ENCODE measurements at regions not wholly inside any gene's neighbourhood (a gene's known extent, or its start where the extent isn't known, plus 50 kb on each side); places are given as distances from the start of the nearest gene placed in this dataset.

DNA sequence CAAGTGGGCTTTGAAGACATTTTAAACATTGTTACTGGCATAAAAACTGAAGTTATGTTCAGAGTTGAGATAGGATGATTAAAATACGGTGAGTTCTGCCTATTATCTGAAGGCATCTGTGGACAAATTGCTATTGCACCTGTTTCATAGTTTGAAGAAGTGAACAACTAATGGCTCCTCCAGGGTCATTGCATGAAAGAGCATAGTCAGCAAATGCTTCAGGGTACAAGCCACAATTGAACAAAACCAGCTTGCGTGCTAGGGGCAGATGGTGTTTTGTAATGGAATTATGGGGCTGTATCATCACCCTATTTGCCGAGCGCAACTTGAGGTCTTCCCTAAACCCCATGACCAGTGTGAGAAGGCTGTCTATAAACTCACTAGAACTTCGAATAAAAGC, 369.1 kb downstream of the MTRR start:
- no peaks in the 10 kb centered on the region for H3K79me2 ChIP-seq (ENCODE audit: control insufficient read depth, insufficient read depth, low read length, unreplicated experiment)
- H3K27me3 ChIP-seq (ENCODE audit: insufficient read depth, low read length), result no peaks in the 10 kb centered on the region
- no peak overlapping the region for H3K27ac ChIP-seq (ENCODE audit: low read depth, low read length)
- H2AFZ ChIP-seq (ENCODE audit: low read length, unreplicated experiment), result no peak overlapping the region
- no peaks in the 10 kb centered on the region for H3K36me3 ChIP-seq (ENCODE audit: insufficient read depth, low read length)
- no peak overlapping the region for H3K4me3 ChIP-seq (ENCODE audit: low read depth, low read length)
- H3K4me1 ChIP-seq (ENCODE audit: control insufficient read depth, insufficient read depth, low read length, unreplicated experiment), result no peaks in the 10 kb centered on the region

DNA sequence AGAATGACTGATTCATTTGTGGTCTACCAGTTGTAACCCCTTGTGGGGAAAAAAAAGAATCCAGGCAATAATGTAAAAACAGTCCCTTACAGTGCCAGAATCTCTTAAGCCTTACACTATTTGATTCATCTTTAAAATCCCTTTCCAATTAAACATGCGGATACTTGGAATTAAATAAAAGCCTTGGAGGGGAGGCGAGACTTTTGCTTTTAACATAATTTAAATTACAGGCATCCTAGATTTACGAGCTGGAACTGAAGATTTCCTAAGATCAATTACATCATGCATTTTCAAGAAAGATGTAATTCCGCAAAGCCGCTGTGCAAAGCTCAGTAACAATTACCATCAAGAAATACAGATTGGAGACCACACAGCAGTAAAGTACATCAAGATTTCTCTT, 370.2 kb downstream of the MTRR start:
- Histone ChIP-seq H3K27ac (ENCODE audit: low read depth, low read length) (no peak overlapping the region), H3K79me2 (ENCODE audit: control insufficient read depth, insufficient read depth, low read length, unreplicated experiment) (no peaks in the 10 kb centered on the region), H2AFZ (ENCODE audit: low read length, unreplicated experiment) (no peak overlapping the region), H3K4me3 (ENCODE audit: low read depth, low read length) (no peak overlapping the region), H3K36me3 (ENCODE audit: insufficient read depth, low read length) (no peaks in the 10 kb centered on the region), H3K4me1 (ENCODE audit: control insufficient read depth, insufficient read depth, low read length, unreplicated experiment) (no peaks in the 10 kb centered on the region), H3K27me3 (ENCODE audit: insufficient read depth, low read length) (no peaks in the 10 kb centered on the region)

GRCh38 chr5:8239646-8240045, 370.7 kb downstream of the MTRR start:
- Histone ChIP-seq H3K4me1 (ENCODE audit: control insufficient read depth, insufficient read depth, low read length, unreplicated experiment) (no peaks in the 10 kb centered on the region), H3K4me3 (ENCODE audit: low read depth, low read length) (no peak overlapping the region), H3K27me3 (ENCODE audit: insufficient read depth, low read length) (no peaks in the 10 kb centered on the region), H2AFZ (ENCODE audit: low read length, unreplicated experiment) (no peak overlapping the region), H3K27ac (ENCODE audit: low read depth, low read length) (no peak overlapping the region), H3K79me2 (ENCODE audit: control insufficient read depth, insufficient read depth, low read length, unreplicated experiment) (no peaks in the 10 kb centered on the region), H3K36me3 (ENCODE audit: insufficient read depth, low read length) (no peaks in the 10 kb centered on the region)

GRCh38 chr5:8241076-8241475, 372.1 kb downstream of the MTRR start:
- no peaks in the 10 kb centered on the region for H3K36me3 ChIP-seq (ENCODE audit: insufficient read depth, low read length)
- H3K4me1 ChIP-seq (ENCODE audit: control insufficient read depth, insufficient read depth, low read length, unreplicated experiment), result no peaks in the 10 kb centered on the region
- no peak overlapping the region for H2AFZ ChIP-seq (ENCODE audit: low read length, unreplicated experiment)
- no peaks in the 10 kb centered on the region for H3K79me2 ChIP-seq (ENCODE audit: control insufficient read depth, insufficient read depth, low read length, unreplicated experiment)
- no peaks in the 10 kb centered on the region for H3K27me3 ChIP-seq (ENCODE audit: insufficient read depth, low read length)
- no peak overlapping the region for H3K27ac ChIP-seq (ENCODE audit: low read depth, low read length)
- H3K4me3 ChIP-seq (ENCODE audit: low read depth, low read length), result no peak overlapping the region

GRCh38 chr5:8241558-8241957, 372.6 kb downstream of the MTRR start:
- Histone ChIP-seq H3K36me3 (ENCODE audit: insufficient read depth, low read length) (no peaks in the 10 kb centered on the region), H3K79me2 (ENCODE audit: control insufficient read depth, insufficient read depth, low read length, unreplicated experiment) (no peaks in the 10 kb centered on the region), H3K4me1 (ENCODE audit: control insufficient read depth, insufficient read depth, low read length, unreplicated experiment) (no peaks in the 10 kb centered on the region), H3K4me3 (ENCODE audit: low read depth, low read length) (no peak overlapping the region), H3K27ac (ENCODE audit: low read depth, low read length) (no peak overlapping the region), H2AFZ (ENCODE audit: low read length, unreplicated experiment) (no peak overlapping the region), H3K27me3 (ENCODE audit: insufficient read depth, low read length) (no peaks in the 10 kb centered on the region)

GRCh38 chr5:8247049-8247899, 378.3 kb downstream of the MTRR start:
- Histone ChIP-seq H3K27ac (ENCODE audit: low read depth, low read length) (no peak overlapping the region), H3K36me3 (ENCODE audit: insufficient read depth, low read length) (no peaks in the 10 kb centered on the region), H3K4me1 (ENCODE audit: control insufficient read depth, insufficient read depth, low read length, unreplicated experiment) (no peaks in the 10 kb centered on the region), H3K27me3 (ENCODE audit: insufficient read depth, low read length) (no peaks in the 10 kb centered on the region), H3K79me2 (ENCODE audit: control insufficient read depth, insufficient read depth, low read length, unreplicated experiment) (no peaks in the 10 kb centered on the region), H2AFZ (ENCODE audit: low read length, unreplicated experiment) (no peak overlapping the region), H3K4me3 (ENCODE audit: low read depth, low read length) (0 out of 2 replicates have a peak overlapping the region, but pooled peaks have one; percentile 14)

DNA sequence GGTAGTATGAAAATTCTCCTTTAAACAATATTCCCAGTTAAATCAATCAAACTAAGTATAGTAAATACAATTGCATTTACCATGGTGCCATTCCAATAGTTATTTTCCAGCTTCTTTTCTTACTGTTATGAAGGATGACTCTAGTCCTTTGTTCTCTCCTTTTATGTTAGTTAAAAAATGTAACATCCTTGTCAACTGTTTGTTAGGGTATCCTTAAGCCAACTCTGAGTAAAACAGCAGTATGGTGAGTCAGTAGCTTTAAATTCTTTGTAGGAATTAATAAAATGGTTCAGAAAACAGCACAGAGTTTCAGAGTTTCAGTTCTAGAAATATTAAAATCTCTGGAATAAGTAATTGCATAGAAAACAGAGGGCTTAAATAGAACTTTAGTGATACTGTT, 384.4 kb downstream of the MTRR start:
- H3K79me2 ChIP-seq (ENCODE audit: control insufficient read depth, insufficient read depth, low read length, unreplicated experiment), result no peaks in the 10 kb centered on the region

GRCh38 chr5:8254674-8255073, 385.7 kb downstream of the MTRR start:
- H3K4me3 ChIP-seq (ENCODE audit: low read depth, low read length), result no peak overlapping the region
- no peaks in the 10 kb centered on the region for H3K36me3 ChIP-seq (ENCODE audit: insufficient read depth, low read length)
- no peak overlapping the region for H3K27ac ChIP-seq (ENCODE audit: low read depth, low read length)
- no peaks in the 10 kb centered on the region for H3K4me1 ChIP-seq (ENCODE audit: control insufficient read depth, insufficient read depth, low read length, unreplicated experiment)
- no peaks in the 10 kb centered on the region for H3K79me2 ChIP-seq (ENCODE audit: control insufficient read depth, insufficient read depth, low read length, unreplicated experiment)
- no peaks in the 10 kb centered on the region for H3K27me3 ChIP-seq (ENCODE audit: insufficient read depth, low read length)
- no peak overlapping the region for H2AFZ ChIP-seq (ENCODE audit: low read length, unreplicated experiment)

More for the DNA sequence above, 384.4 kb downstream of the MTRR start:
- no peaks in the 10 kb centered on the region for H3K27me3 ChIP-seq (ENCODE audit: insufficient read depth, low read length)
- no peaks in the 10 kb centered on the region for H3K36me3 ChIP-seq (ENCODE audit: insufficient read depth, low read length)
- no peak overlapping the region for H3K27ac ChIP-seq (ENCODE audit: low read depth, low read length)
- no peak overlapping the region for H3K4me3 ChIP-seq (ENCODE audit: low read depth, low read length)
- no peaks in the 10 kb centered on the region for H3K4me1 ChIP-seq (ENCODE audit: control insufficient read depth, insufficient read depth, low read length, unreplicated experiment)
- H2AFZ ChIP-seq (ENCODE audit: low read length, unreplicated experiment), result no peak overlapping the region

GRCh38 chr5:8258801-8259200, 389.9 kb downstream of the MTRR start:
- H3K36me3 ChIP-seq (ENCODE audit: insufficient read depth, low read length), result no peaks in the 10 kb centered on the region
- no peaks in the 10 kb centered on the region for H3K79me2 ChIP-seq (ENCODE audit: control insufficient read depth, insufficient read depth, low read length, unreplicated experiment)
- H2AFZ ChIP-seq (ENCODE audit: low read length, unreplicated experiment), result no peak overlapping the region
- H3K27ac ChIP-seq (ENCODE audit: low read depth, low read length), result no peak overlapping the region
- no peaks in the 10 kb centered on the region for H3K27me3 ChIP-seq (ENCODE audit: insufficient read depth, low read length)
- no peak overlapping the region for H3K4me3 ChIP-seq (ENCODE audit: low read depth, low read length)
- no peaks in the 10 kb centered on the region for H3K4me1 ChIP-seq (ENCODE audit: control insufficient read depth, insufficient read depth, low read length, unreplicated experiment)

DNA sequence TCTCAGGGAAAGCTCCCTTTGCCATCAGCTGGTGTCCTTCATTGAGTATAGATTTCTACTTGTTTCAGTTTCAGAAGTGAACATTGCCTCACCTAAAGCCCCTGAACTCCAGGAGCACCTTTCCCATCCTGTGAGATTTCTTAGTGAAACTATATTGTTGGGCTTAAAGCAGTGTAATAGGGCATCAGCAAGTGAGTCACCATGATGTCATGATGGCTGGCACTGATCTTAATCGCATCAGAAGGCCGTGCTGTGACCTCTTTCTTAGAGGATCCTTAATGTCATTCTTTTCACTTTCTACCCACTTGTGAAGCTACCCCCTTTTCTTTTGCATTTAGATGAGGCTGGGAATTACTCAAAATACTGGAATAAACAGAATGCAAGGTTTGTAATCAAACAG, 401.3 kb downstream of the MTRR start:
- H3K79me2 ChIP-seq (ENCODE audit: control insufficient read depth, insufficient read depth, low read length, unreplicated experiment), result no peaks in the 10 kb centered on the region
- H3K4me3 ChIP-seq (ENCODE audit: low read depth, low read length), result no peak overlapping the region
- H3K4me1 ChIP-seq (ENCODE audit: control insufficient read depth, insufficient read depth, low read length, unreplicated experiment), result no peaks in the 10 kb centered on the region
- no peak overlapping the region for H3K27ac ChIP-seq (ENCODE audit: low read depth, low read length)
- H2AFZ ChIP-seq (ENCODE audit: low read length, unreplicated experiment), result no peak overlapping the region
- H3K27me3 ChIP-seq (ENCODE audit: insufficient read depth, low read length), result no peaks in the 10 kb centered on the region
- H3K36me3 ChIP-seq (ENCODE audit: insufficient read depth, low read length), result no peaks in the 10 kb centered on the region

- Histone ChIP-seq H3K36me3 (ENCODE audit: insufficient read depth, low read length) (no peaks in the 10 kb centered on the region), H3K79me2 (ENCODE audit: control insufficient read depth, insufficient read depth, low read length, unreplicated experiment) (no peaks in the 10 kb centered on the region), H3K27ac (ENCODE audit: low read depth, low read length) (no peak overlapping the region), H3K27me3 (ENCODE audit: insufficient read depth, low read length) (no peaks in the 10 kb centered on the region), H2AFZ (ENCODE audit: low read length, unreplicated experiment) (no peak overlapping the region), H3K4me3 (ENCODE audit: low read depth, low read length) (no peak overlapping the region), H3K4me1 (ENCODE audit: control insufficient read depth, insufficient read depth, low read length, unreplicated experiment) (no peaks in the 10 kb centered on the region)
These were observed 411.9 kb downstream of the MTRR start for GRCh38 chr5:8280711-8281363.

Data from ACC112 (cell line).